ENCODE measurements at regions not wholly inside any gene's neighbourhood (a gene's known extent, or its start where the extent isn't known, plus 50 kb on each side); places are given as distances from the start of the nearest gene placed in this dataset.
A peak's percentile ranks its signal among the peaks of the same experiment; 100 is the strongest.

- DNase-seq (peak in 1 of 9 donors; percentile 6), ATAC-seq (no peak)
- no peaks in the 10 kb centered on the region for H3K9me3 Mint-ChIP-seq
- H3K4me3 Mint-ChIP-seq = no peak overlapping the region
- intact Hi-C loops (cut with micrococcal nuclease) = no loop called here
- H3K36me3 Mint-ChIP-seq = no peaks in the 10 kb centered on the region
- H3K4me3 ChIP-seq (ENCODE audit: low read length) = no peak overlapping the region
- CTCF ChIA-PET = no interaction called here
- H3K9me3 ChIP-seq (ENCODE audit: control insufficient read depth in 2 of 3, low read length in 3 of 3) = no peaks in the 10 kb centered on the region
- H3K4me1 Mint-ChIP-seq = peaks cover 0 to 2% (median 0%) of the 10 kb centered on the region in 7 donors
- POLR2A ChIA-PET = no interaction called here
- H3K27ac Mint-ChIP-seq = no peak overlapping the region
- H3K36me3 ChIP-seq (ENCODE audit: control insufficient read depth in 2 of 3, insufficient read depth in 3 of 3, low read length in 3 of 3) = no peaks in the 10 kb centered on the region
- peaks cover 0 to 4% (median 0%) of the 10 kb centered on the region in 5 donors for H3K27me3 Mint-ChIP-seq
- H3K27ac ChIP-seq (ENCODE audit: low read depth, low read length) = no peak overlapping the region
- H3K27me3 ChIP-seq (ENCODE audit: control insufficient read depth in 2 of 2, insufficient read depth in 2 of 2, low read length in 2 of 2) = no peaks in the 10 kb centered on the region
- no peaks in the 10 kb centered on the region for H3K4me1 ChIP-seq (ENCODE audit: control insufficient read depth in 2 of 2, insufficient read depth in 2 of 2, low read length in 2 of 2)
These were observed 156.0 kb downstream of the MACROH2A1 start for GRCh38 chr5:135242866-135243555.

DNA sequence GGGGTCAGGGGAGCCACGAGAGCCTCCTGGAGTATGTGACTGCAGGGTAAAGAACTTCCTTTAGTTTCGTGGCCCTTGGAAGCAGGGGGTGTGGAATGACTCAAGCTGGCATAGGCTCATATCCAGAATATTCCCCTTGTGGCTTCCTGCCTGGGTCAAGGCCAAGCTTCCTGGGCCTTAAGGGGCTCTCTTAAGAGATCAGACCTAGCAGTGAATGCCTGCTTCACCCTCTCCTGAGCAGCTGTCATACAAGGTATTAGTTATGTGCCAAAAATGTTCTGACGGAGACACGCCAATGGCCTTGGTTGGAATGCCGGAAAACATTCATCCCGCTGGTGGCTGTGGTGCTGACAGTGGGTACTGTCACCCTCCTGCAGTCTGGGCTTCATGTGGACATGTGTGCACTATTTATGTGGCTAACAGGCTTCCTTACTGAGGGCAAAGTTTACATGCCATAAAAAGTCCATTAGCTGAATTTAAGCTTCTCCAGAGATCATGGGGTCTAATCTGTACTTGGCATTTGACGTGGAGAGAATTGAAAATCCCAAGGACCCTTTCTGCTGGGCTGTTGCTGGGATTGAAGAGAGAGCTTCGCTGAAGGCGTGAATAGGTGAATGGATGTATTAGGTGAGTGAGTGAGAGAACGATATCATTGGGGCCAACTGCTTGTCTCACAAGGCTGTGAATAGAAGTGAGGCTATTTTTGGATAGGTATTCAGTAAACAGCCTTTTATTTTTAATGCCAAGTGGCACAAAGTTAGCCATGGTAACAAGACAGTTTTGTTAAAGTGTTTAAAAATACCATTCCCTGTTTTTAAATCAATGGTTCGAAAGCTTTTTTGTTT, 156.8 kb downstream of the MACROH2A1 start:
- ATAC-seq (no peak), DNase-seq (no peak)
- H3K4me3 Mint-ChIP-seq = no peak overlapping the region
- Histone ChIP-seq H3K36me3 (ENCODE audit: control insufficient read depth in 2 of 3, insufficient read depth in 3 of 3, low read length in 3 of 3) (no peaks in the 10 kb centered on the region), H3K9me3 (ENCODE audit: control insufficient read depth in 2 of 3, low read length in 3 of 3) (no peaks in the 10 kb centered on the region), H3K4me3 (ENCODE audit: low read length) (no peak overlapping the region), H3K4me1 (ENCODE audit: control insufficient read depth in 2 of 2, insufficient read depth in 2 of 2, low read length in 2 of 2) (no peaks in the 10 kb centered on the region), H3K27me3 (ENCODE audit: control insufficient read depth in 2 of 2, insufficient read depth in 2 of 2, low read length in 2 of 2) (no peaks in the 10 kb centered on the region), H3K27ac (ENCODE audit: low read depth, low read length) (no peak overlapping the region)
- ChIA-PET CTCF (no interaction called here), POLR2A (no interaction called here)
- no peaks in the 10 kb centered on the region for H3K9me3 Mint-ChIP-seq
- no peak overlapping the region for H3K27ac Mint-ChIP-seq
- H3K27me3 Mint-ChIP-seq = peaks cover 0 to 4% (median 0%) of the 10 kb centered on the region in 5 donors
- H3K36me3 Mint-ChIP-seq = no peaks in the 10 kb centered on the region
- peaks cover 0 to 2% (median 0%) of the 10 kb centered on the region in 7 donors for H3K4me1 Mint-ChIP-seq
- intact Hi-C loops (cut with micrococcal nuclease) = no loop called here

- Histone ChIP-seq H3K9me3 (ENCODE audit: control insufficient read depth in 2 of 3, low read length in 3 of 3) (no peaks in the 10 kb centered on the region), H3K27me3 (ENCODE audit: control insufficient read depth in 2 of 2, insufficient read depth in 2 of 2, low read length in 2 of 2) (no peaks in the 10 kb centered on the region), H3K36me3 (ENCODE audit: control insufficient read depth in 2 of 3, insufficient read depth in 3 of 3, low read length in 3 of 3) (no peaks in the 10 kb centered on the region), H3K4me1 (ENCODE audit: control insufficient read depth in 2 of 2, insufficient read depth in 2 of 2, low read length in 2 of 2) (no peaks in the 10 kb centered on the region), H3K27ac (ENCODE audit: low read depth, low read length) (no peak overlapping the region), H3K4me3 (ENCODE audit: low read length) (no peak overlapping the region)
- peaks cover 0 to 4% (median 0%) of the 10 kb centered on the region in 5 donors for H3K27me3 Mint-ChIP-seq
- peaks cover 0 to 2% (median 0%) of the 10 kb centered on the region in 7 donors for H3K4me1 Mint-ChIP-seq
- H3K36me3 Mint-ChIP-seq = no peaks in the 10 kb centered on the region
- no peaks in the 10 kb centered on the region for H3K9me3 Mint-ChIP-seq
- peak in 1 of 9 donors; percentile 8 for DNase-seq
- no peak overlapping the region for H3K4me3 Mint-ChIP-seq
- intact Hi-C loops (cut with micrococcal nuclease) = no loop called here
- ChIA-PET CTCF (no interaction called here), POLR2A (no interaction called here)
- H3K27ac Mint-ChIP-seq = peak overlapping the region in 1 of 9 donors; percentile 25
- no peak for ATAC-seq
These were observed 157.5 kb downstream of the MACROH2A1 start for GRCh38 chr5:135241536-135241935.

DNA sequence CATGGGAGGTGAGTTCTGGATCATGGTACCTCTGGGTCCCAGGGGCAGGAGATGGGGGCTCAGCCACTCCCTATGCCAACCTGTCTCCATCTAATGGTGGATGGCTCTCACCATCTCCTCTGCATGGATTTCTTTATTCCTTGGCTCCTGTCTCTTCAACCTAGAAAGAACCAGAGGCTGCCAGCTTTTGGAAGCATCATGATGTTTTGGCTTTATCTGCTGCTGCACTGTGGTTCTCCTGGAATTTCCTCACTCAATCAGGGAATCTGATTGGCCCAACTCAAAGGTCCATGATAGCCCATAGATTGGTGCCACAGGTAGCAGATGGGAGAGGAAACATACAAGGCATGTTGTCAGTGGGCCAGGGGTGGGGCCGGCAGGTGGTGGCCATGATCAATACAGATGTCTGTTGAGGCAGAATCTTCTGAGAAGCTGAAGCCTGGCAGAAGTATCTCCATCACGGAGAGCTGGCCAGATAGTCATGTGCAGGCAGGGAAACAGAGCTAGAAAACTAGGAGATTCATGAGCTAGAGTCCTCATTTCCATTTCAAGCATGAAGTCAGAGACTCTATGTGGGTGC, 158.2 kb downstream of the MACROH2A1 start:
- H3K36me3 Mint-ChIP-seq = no peaks in the 10 kb centered on the region
- H3K9me3 Mint-ChIP-seq = no peaks in the 10 kb centered on the region
- ChIA-PET CTCF (no interaction called here), POLR2A (no interaction called here)
- no peak overlapping the region for H3K27ac ChIP-seq (ENCODE audit: low read depth, low read length)
- no peak overlapping the region for H3K27ac Mint-ChIP-seq
- H3K9me3 ChIP-seq (ENCODE audit: control insufficient read depth in 2 of 3, low read length in 3 of 3) = no peaks in the 10 kb centered on the region
- intact Hi-C loops (cut with micrococcal nuclease) = no loop called here
- peaks cover 0 to 2% (median 0%) of the 10 kb centered on the region in 7 donors for H3K4me1 Mint-ChIP-seq
- H3K4me3 Mint-ChIP-seq = no peak overlapping the region
- H3K27me3 ChIP-seq (ENCODE audit: control insufficient read depth in 2 of 2, insufficient read depth in 2 of 2, low read length in 2 of 2) = no peaks in the 10 kb centered on the region
- H3K36me3 ChIP-seq (ENCODE audit: control insufficient read depth in 2 of 3, insufficient read depth in 3 of 3, low read length in 3 of 3) = no peaks in the 10 kb centered on the region
- peaks cover 0 to 4% (median 0%) of the 10 kb centered on the region in 5 donors for H3K27me3 Mint-ChIP-seq
- ATAC-seq (no peak), DNase-seq (no peak)
- H3K4me3 ChIP-seq (ENCODE audit: low read length) = no peak overlapping the region
- no peaks in the 10 kb centered on the region for H3K4me1 ChIP-seq (ENCODE audit: control insufficient read depth in 2 of 2, insufficient read depth in 2 of 2, low read length in 2 of 2)

- Histone ChIP-seq H3K4me1 (ENCODE audit: control insufficient read depth in 2 of 2, insufficient read depth in 2 of 2, low read length in 2 of 2) (no peaks in the 10 kb centered on the region), H3K9me3 (ENCODE audit: control insufficient read depth in 2 of 3, low read length in 3 of 3) (no peaks in the 10 kb centered on the region), H3K4me3 (ENCODE audit: low read length) (no peak overlapping the region), H3K36me3 (ENCODE audit: control insufficient read depth in 2 of 3, insufficient read depth in 3 of 3, low read length in 3 of 3) (no peaks in the 10 kb centered on the region), H3K27ac (ENCODE audit: low read depth, low read length) (no peak overlapping the region), H3K27me3 (ENCODE audit: control insufficient read depth in 2 of 2, insufficient read depth in 2 of 2, low read length in 2 of 2) (no peaks in the 10 kb centered on the region)
- H3K27ac Mint-ChIP-seq = no peak overlapping the region
- H3K9me3 Mint-ChIP-seq = no peaks in the 10 kb centered on the region
- CTCF ChIA-PET = no interaction called here
- no peaks in the 10 kb centered on the region for H3K36me3 Mint-ChIP-seq
- POLR2A ChIA-PET = no interaction called here
- ATAC-seq (no peak), DNase-seq (no peak)
- H3K27me3 Mint-ChIP-seq = no peaks in the 10 kb centered on the region
- no peak overlapping the region for H3K4me3 Mint-ChIP-seq
- intact Hi-C loops (cut with micrococcal nuclease) = no loop called here
- peaks cover 0 to 2% (median 0%) of the 10 kb centered on the region in 7 donors for H3K4me1 Mint-ChIP-seq
These were observed 158.8 kb downstream of the MACROH2A1 start for GRCh38 chr5:135240283-135240633.

DNA sequence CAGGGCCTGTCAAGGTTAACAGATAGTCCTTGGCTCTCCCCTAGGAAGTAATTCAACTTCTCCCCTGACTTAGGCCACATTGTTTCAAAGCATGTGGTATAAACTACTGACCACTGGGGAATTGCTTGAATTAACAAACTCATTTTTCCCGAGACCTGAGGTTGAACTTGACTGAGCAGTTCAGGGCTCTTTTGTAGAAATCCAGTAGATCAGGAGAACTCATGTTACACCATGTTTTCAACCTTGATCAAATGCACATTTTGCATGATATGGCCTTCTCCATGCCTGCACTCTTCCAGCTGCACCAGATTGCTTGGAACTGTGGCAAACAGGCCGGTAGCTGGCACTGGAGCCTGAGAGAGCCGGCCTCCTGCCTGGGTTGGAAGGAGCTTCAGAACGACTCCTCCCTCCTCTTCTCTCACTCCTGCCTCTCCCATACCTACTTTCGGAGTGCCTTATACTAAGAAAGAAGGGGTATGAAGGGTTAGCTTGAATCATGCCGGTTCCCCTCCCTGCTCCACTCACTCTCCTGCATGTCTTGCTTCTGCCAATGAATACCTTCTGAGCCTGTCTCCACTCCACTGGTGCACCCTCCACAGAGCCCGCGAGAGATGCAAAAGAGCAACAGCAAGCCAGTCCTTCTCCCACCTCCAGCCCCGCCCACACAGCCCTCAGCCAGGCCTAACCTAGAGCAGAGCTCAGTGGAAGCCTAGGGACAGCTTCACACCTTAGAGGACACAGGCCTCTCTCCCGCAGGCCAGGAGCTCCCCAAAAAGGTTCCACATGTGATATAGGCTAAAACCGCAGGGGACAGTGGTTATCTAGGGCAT, 159.4 kb downstream of the MACROH2A1 start:
- Histone ChIP-seq H3K4me1 (ENCODE audit: control insufficient read depth in 2 of 2, insufficient read depth in 2 of 2, low read length in 2 of 2) (no peaks in the 10 kb centered on the region), H3K4me3 (ENCODE audit: low read length) (no peak overlapping the region), H3K36me3 (ENCODE audit: control insufficient read depth in 2 of 3, insufficient read depth in 3 of 3, low read length in 3 of 3) (no peaks in the 10 kb centered on the region), H3K27me3 (ENCODE audit: control insufficient read depth in 2 of 2, insufficient read depth in 2 of 2, low read length in 2 of 2) (no peaks in the 10 kb centered on the region), H3K9me3 (ENCODE audit: control insufficient read depth in 2 of 3, low read length in 3 of 3) (no peaks in the 10 kb centered on the region), H3K27ac (ENCODE audit: low read depth, low read length) (no peak overlapping the region)
- Mint-ChIP-seq H3K27ac (no peak overlapping the region), H3K4me1 (peaks cover 0 to 2% (median 0%) of the 10 kb centered on the region in 7 donors), H3K9me3 (no peaks in the 10 kb centered on the region), H3K4me3 (no peak overlapping the region), H3K36me3 (no peaks in the 10 kb centered on the region), H3K27me3 (no peaks in the 10 kb centered on the region)
- ATAC-seq (no peak), DNase-seq (peak in 1 of 9 donors; percentile 13)
- intact Hi-C loops (cut with micrococcal nuclease) = no loop called here
- POLR2A ChIA-PET = no interaction called here
- CTCF ChIA-PET = no interaction called here

Data from naive thymus-derived CD4-positive, alpha-beta T cell (primary cell).